A549 (cell line): ENCODE measurements at regions not wholly inside any gene's neighbourhood (a gene's known extent, or its start where the extent isn't known, plus 50 kb on each side); places are given as distances from the start of the nearest gene placed in this dataset.
"Not testable (repeated sequence)": the region's sequence is repeated elsewhere in the genome, so short reads cannot be mapped to it uniquely, and the experiment has no call there.

Experiments
- ATAC-seq, 2 experiments: fragments of 200-7000 bp in 1 of 2; fragments of >200 bp in 1 of 2; cut with Nextera tagmentation in 1 of 2; cut with Tn5 transposase in 1 of 2; 3 replicates each; pipeline versions ENCODE4 v1.8.0 to v1.9.1; 2018 to 2020; ENCODE audit warnings: mild to moderate bottlenecking in 1 of 2, moderate library complexity in 1 of 2
- CTCF ChIA-PET: fragments of 300-600 bp; sonication (Branson Sonifier 250); formaldehyde crosslinking; extraction: SDS; loops from one replicate; lab custom pipeline; 2021; ENCODE audit warnings: antibody characterized with exemption, inconsistent platforms; lab: Yijun Ruan, JAX
- POLR2A ChIA-PET: fragments of 350-600 bp; formaldehyde crosslinking; extraction: SDS; loops from one replicate; lab custom pipeline; 2021; ENCODE audit warnings: antibody characterized with exemption, inconsistent platforms; lab: Yijun Ruan, JAX
- DNase-seq, 2 experiments: peaks; one replicate each; pipeline versions ENCODE4 v3.0.0 to v3.0.0-alpha.2; 2011 to 2016; ENCODE audit warnings: low read depth in 1 of 2, low spot score in 1 of 2
- FAIRE-seq: peaks from 2 replicates; lab custom pipeline; 2011; peaks lifted over from hg19 to GRCh38; lab: Jason Lieb, UNC
- H3K27ac ChIP-seq, 2 experiments: fragments of >200 bp; sonication (Bioruptor Twin); formaldehyde crosslinking; 3 replicates each; pipeline ENCODE4 v1.5.1; 2016 to 2017
- H3K4me1 ChIP-seq: fragments of >200 bp; sonication (Bioruptor Twin); formaldehyde crosslinking; 3 replicates; pipeline ENCODE4 v1.6.1; 2016
- H3K4me2 ChIP-seq: fragments of >200 bp; sonication (Bioruptor Twin); formaldehyde crosslinking; 3 replicates; pipeline ENCODE4 v1.6.1; 2016
- H3K4me3 ChIP-seq: fragments of >200 bp; sonication (Bioruptor Twin); formaldehyde crosslinking; 3 replicates; pipeline ENCODE4 v1.5.1; 2016
- H3K9me3 ChIP-seq: fragments of >200 bp; sonication (Bioruptor Twin); formaldehyde crosslinking; 3 replicates; pipeline ENCODE4 v1.6.1; 2016
- WGBS: methylation state at CpG from one replicate; pipeline ENCODE4 v1.1.6; 2017; ENCODE audit errors: missing lambda C conversion rate; 5-methylcytosine and 5-hydroxymethylcytosine counted together

GRCh38 chr21:7129884-7130710 is 3391.3 kb upstream of the TPTE start:
- CTCF ChIA-PET, DNase-seq, H3K4me2 ChIP-seq, POLR2A ChIA-PET, FAIRE-seq, H3K27ac ChIP-seq, H3K4me3 ChIP-seq, H3K4me1 ChIP-seq, H3K9me3 ChIP-seq: not testable (repeated sequence)
- no CpG with 5 or more reads among the region's 25 CpGs for WGBS
- ATAC-seq = peak; percentile 89 to 99
